HEK293 (cell line): ENCODE measurements at regions not wholly inside any gene's neighbourhood (a gene's known extent, or its start where the extent isn't known, plus 50 kb on each side); places are given as distances from the start of the nearest gene placed in this dataset.

Experiments used
- MEIS1 ChIP-seq: sonication (generic); formaldehyde crosslinking; IDR thresholded peaks from 2 replicates; pipeline ENCODE4 v1.8.1; 2022; ENCODE audit warnings: missing genetic modification reagents, mild to moderate bottlenecking, borderline replicate concordance
- OSR2 ChIP-seq: fragments of 450-650 bp; formaldehyde crosslinking; IDR thresholded peaks from 2 replicates; pipeline ENCODE4 v1.5.1; 2016; ENCODE audit warnings: missing biosample characterization, missing genetic modification characterization
- PBX3 ChIP-seq: sonication (generic); formaldehyde crosslinking; IDR thresholded peaks from 2 replicates; pipeline ENCODE4 v1.8.1; 2022; ENCODE audit warnings: mild to moderate bottlenecking, moderate library complexity, missing genetic modification reagents
- ZIC2 ChIP-seq: fragments of 450-650 bp; formaldehyde crosslinking; IDR thresholded peaks from 2 replicates; pipeline ENCODE4 v1.5.1; 2016; ENCODE audit warnings: missing biosample characterization, missing genetic modification characterization
- ZNF114 ChIP-seq: fragments of 450-650 bp; formaldehyde crosslinking; IDR thresholded peaks from 2 replicates; pipeline ENCODE4 v1.5.0; 2017; ENCODE audit warnings: missing biosample characterization, missing genetic modification characterization
- ZNF521 ChIP-seq: fragments of 450-650 bp; formaldehyde crosslinking; IDR thresholded peaks from 2 replicates; pipeline ENCODE4 v1.5.1; 2017; ENCODE audit warnings: missing biosample characterization, mild to moderate bottlenecking, missing genetic modification characterization
- ZNF629 ChIP-seq: fragments of 450-650 bp; formaldehyde crosslinking; IDR thresholded peaks from 2 replicates; pipeline ENCODE4 v1.5.1; 2017; ENCODE audit warnings: missing biosample characterization, missing genetic modification characterization
- ZNF677 ChIP-seq: fragments of 450-650 bp; IDR thresholded peaks from 2 replicates; pipeline ENCODE4 v1.5.0; 2018; ENCODE audit warnings: missing biosample characterization, mild to moderate bottlenecking, missing genetic modification characterization, moderate library complexity
- ZSCAN30 ChIP-seq: fragments of 450-650 bp; IDR thresholded peaks from 2 replicates; pipeline ENCODE4 v1.5.1; 2018; ENCODE audit warnings: missing biosample characterization, mild to moderate bottlenecking, missing genetic modification characterization, moderate library complexity
- TF ChIP-seq, protein P1 (sequence below): fragments of 450-650 bp; formaldehyde crosslinking; IDR thresholded peaks from 2 replicates; pipeline ENCODE4 v1.5.1; 2016; ENCODE audit warnings: missing biosample characterization, missing genetic modification characterization
- TF ChIP-seq, protein P2 (sequence below): fragments of 450-650 bp; formaldehyde crosslinking; IDR thresholded peaks from 2 replicates; pipeline ENCODE4 v1.5.1; 2016; ENCODE audit warnings: missing biosample characterization, missing genetic modification characterization
- TF ChIP-seq, protein P3 (sequence below): fragments of 450-650 bp; formaldehyde crosslinking; IDR thresholded peaks from 2 replicates; pipeline ENCODE4 v1.5.1; 2016; ENCODE audit warnings: missing biosample characterization, missing genetic modification characterization
- TF ChIP-seq, protein P4 (sequence below): fragments of 450-650 bp; formaldehyde crosslinking; IDR thresholded peaks from 2 replicates; pipeline ENCODE4; 2016; ENCODE audit warnings: missing biosample characterization, missing genetic modification characterization
- TF ChIP-seq, protein P5 (sequence below): fragments of 450-650 bp; formaldehyde crosslinking; IDR thresholded peaks from 2 replicates; pipeline ENCODE4 v1.5.1; 2016; ENCODE audit warnings: missing biosample characterization, missing genetic modification characterization

DNA sequence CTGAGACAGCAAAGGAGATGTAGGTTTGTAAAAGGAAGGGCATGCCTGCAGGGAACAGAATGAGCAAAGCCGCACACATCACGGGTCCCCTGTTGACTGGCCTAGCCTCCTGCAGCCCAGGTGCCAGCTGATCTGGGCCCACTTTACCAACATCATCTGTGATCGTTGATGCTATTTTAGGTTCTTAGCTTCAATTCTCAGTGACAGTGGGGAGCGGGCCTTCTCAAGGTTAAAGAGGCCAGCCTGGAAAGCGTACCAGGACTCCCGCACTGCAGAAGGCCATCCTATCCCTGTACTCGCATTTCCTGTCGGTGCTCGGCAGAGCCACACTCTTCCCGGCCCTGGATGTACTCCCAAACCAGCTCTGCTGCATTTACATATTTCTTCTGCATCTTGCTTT is 213.5 kb upstream of the IRX1 start:
- TF ChIP-seq ZNF677 (tag by site-specific recombination) (no peak), PBX3 (CRISPR knock-in tag) (no peak), ZNF114 (tag by site-specific recombination) (no peak), OSR2 (tag by site-specific recombination) (no peak), ZIC2 (tag by site-specific recombination) (no peak), MEIS1 (CRISPR knock-in tag) (no peak), ZNF521 (tag by site-specific recombination) (no peak), ZNF629 (no peak), ZSCAN30 (tag by site-specific recombination) (no peak)
- TF ChIP-seq, protein P1, sequence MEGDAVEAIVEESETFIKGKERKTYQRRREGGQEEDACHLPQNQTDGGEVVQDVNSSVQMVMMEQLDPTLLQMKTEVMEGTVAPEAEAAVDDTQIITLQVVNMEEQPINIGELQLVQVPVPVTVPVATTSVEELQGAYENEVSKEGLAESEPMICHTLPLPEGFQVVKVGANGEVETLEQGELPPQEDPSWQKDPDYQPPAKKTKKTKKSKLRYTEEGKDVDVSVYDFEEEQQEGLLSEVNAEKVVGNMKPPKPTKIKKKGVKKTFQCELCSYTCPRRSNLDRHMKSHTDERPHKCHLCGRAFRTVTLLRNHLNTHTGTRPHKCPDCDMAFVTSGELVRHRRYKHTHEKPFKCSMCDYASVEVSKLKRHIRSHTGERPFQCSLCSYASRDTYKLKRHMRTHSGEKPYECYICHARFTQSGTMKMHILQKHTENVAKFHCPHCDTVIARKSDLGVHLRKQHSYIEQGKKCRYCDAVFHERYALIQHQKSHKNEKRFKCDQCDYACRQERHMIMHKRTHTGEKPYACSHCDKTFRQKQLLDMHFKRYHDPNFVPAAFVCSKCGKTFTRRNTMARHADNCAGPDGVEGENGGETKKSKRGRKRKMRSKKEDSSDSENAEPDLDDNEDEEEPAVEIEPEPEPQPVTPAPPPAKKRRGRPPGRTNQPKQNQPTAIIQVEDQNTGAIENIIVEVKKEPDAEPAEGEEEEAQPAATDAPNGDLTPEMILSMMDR (tag by site-specific recombination), result no peak
- TF ChIP-seq, protein P2, sequence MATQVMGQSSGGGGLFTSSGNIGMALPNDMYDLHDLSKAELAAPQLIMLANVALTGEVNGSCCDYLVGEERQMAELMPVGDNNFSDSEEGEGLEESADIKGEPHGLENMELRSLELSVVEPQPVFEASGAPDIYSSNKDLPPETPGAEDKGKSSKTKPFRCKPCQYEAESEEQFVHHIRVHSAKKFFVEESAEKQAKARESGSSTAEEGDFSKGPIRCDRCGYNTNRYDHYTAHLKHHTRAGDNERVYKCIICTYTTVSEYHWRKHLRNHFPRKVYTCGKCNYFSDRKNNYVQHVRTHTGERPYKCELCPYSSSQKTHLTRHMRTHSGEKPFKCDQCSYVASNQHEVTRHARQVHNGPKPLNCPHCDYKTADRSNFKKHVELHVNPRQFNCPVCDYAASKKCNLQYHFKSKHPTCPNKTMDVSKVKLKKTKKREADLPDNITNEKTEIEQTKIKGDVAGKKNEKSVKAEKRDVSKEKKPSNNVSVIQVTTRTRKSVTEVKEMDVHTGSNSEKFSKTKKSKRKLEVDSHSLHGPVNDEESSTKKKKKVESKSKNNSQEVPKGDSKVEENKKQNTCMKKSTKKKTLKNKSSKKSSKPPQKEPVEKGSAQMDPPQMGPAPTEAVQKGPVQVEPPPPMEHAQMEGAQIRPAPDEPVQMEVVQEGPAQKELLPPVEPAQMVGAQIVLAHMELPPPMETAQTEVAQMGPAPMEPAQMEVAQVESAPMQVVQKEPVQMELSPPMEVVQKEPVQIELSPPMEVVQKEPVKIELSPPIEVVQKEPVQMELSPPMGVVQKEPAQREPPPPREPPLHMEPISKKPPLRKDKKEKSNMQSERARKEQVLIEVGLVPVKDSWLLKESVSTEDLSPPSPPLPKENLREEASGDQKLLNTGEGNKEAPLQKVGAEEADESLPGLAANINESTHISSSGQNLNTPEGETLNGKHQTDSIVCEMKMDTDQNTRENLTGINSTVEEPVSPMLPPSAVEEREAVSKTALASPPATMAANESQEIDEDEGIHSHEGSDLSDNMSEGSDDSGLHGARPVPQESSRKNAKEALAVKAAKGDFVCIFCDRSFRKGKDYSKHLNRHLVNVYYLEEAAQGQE (tag by site-specific recombination), result no peak
- TF ChIP-seq, protein P3, sequence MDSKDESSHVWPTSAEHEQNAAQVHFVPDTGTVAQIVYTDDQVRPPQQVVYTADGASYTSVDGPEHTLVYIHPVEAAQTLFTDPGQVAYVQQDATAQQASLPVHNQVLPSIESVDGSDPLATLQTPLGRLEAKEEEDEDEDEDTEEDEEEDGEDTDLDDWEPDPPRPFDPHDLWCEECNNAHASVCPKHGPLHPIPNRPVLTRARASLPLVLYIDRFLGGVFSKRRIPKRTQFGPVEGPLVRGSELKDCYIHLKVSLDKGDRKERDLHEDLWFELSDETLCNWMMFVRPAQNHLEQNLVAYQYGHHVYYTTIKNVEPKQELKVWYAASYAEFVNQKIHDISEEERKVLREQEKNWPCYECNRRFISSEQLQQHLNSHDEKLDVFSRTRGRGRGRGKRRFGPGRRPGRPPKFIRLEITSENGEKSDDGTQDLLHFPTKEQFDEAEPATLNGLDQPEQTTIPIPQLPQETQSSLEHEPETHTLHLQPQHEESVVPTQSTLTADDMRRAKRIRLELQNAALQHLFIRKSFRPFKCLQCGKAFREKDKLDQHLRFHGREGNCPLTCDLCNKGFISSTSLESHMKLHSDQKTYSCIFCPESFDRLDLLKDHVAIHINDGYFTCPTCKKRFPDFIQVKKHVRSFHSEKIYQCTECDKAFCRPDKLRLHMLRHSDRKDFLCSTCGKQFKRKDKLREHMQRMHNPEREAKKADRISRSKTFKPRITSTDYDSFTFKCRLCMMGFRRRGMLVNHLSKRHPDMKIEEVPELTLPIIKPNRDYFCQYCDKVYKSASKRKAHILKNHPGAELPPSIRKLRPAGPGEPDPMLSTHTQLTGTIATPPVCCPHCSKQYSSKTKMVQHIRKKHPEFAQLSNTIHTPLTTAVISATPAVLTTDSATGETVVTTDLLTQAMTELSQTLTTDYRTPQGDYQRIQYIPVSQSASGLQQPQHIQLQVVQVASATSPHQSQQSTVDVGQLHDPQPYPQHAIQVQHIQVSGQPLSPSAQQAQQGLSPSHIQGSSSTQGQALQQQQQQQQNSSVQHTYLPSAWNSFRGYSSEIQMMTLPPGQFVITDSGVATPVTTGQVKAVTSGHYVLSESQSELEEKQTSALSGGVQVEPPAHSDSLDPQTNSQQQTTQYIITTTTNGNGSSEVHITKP, result no peak
- TF ChIP-seq, protein P4, sequence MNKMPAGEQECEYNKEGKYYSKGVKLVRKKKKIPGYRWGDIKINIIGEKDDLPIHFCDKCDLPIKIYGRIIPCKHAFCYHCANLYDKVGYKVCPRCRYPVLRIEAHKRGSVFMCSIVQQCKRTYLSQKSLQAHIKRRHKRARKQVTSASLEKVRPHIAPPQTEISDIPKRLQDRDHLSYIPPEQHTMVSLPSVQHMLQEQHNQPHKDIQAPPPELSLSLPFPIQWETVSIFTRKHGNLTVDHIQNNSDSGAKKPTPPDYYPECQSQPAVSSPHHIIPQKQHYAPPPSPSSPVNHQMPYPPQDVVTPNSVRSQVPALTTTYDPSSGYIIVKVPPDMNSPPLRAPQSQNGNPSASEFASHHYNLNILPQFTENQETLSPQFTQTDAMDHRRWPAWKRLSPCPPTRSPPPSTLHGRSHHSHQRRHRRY, result no peak
- TF ChIP-seq, protein P5, sequence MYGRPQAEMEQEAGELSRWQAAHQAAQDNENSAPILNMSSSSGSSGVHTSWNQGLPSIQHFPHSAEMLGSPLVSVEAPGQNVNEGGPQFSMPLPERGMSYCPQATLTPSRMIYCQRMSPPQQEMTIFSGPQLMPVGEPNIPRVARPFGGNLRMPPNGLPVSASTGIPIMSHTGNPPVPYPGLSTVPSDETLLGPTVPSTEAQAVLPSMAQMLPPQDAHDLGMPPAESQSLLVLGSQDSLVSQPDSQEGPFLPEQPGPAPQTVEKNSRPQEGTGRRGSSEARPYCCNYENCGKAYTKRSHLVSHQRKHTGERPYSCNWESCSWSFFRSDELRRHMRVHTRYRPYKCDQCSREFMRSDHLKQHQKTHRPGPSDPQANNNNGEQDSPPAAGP (tag by site-specific recombination), result no peak
